Globus pallidus (tissue), 1 donor: ENCODE measurements at regions not wholly inside any gene's neighbourhood (a gene's known extent, or its start where the extent isn't known, plus 50 kb on each side); places are given as distances from the start of the nearest gene placed in this dataset.

Experiments
- DNase-seq: peaks from one replicate; pipeline ENCODE4 v3.0.0-alpha.2; 2015; ENCODE audit warnings: low spot score

DNA sequence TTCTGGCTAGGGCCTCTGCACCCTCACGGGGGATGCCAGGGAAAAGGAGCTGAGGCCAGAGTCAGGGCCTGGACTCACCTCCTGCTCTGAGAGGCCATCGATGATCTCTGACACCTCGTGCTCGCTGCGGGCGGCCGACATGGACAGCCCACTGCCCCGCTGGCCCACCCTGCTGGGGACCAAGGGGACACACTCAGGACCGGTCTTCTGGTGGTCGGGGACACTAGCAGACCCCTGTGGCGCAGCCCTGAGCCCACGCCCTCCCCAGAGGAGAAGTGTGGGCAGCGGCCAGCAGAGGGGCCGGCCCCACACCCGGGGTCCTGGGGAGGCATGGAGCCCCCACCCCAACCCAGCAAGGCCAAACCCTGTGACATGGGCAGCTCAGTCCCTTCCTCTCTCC lies 134.6 kb downstream of the RFLNA start:
- no peak for DNase-seq

DNA sequence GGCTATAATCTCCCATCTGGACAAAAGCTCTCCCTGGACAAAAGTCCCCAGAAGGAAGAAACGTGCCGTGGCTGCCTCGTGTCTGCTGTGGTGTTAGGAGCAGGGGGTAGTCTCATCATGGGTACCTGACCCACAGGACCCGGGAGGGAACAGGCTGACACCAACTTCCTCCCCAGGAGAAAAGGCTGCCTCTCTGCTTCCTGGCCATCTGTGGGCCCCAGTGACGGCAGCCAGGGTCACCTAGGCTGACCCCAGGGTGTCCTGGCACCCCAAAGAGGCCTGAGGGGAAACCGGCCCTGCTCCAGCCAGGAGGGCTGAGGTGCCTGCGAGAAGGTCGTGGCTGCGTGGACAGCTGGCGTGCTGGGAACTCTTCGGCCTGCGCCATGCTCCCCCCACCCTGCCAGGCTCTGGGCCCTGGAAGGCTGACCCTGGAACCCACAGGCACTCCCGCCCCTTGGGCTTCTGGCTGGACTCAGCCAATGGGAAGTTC lies 133.9 kb downstream of the RFLNA start:
- no peak for DNase-seq

GRCh38 chr12:124428136-124428791 lies 133.4 kb downstream of the RFLNA start:
- no peak for DNase-seq

DNA sequence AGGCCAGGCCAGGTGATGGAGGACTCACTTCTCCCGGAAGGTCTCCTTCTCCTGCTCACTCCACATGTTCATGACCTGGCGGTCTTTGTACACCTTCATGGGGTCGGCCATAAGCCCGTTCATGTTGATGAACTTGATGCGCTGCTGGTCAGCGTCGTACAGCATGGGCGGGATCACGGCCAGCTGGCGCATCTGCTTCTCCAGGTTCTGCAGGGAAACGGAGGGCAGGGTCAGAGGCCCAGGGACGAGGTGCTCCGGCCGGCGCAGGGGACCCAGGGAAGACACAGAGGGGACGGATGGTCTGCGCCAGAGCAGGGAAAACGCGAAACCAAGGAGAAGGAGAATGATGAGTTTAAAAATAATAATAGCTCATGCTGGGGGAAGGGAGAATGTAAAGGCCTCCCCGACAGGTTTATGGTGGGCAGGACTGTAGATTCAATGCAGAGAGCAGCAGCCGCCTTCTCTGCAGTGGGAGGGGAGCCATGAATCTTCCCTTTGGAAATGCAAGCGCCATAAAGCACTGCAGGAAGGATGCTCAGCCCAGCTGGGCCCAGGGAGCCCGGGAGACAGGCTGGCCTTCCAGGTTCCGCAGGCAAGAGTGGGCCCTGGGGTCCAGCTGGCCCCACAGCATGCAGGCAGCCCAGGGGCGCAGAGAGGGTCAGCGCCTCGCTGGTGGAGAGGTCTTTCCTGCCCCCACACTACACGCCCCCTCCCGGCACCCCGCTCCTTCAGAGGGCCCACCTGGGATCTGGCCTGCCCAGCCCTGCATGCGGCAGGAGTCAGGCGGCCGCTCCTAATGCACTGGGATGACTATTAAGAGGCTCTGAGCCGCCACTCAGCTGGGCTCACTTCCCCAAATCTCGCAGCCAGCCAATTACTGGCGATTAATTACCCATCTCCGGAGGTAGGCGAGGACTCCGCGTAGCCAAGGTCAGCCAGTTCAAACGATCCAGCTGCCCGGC lies 132.0 kb downstream of the RFLNA start:
- no peak for DNase-seq

DNA sequence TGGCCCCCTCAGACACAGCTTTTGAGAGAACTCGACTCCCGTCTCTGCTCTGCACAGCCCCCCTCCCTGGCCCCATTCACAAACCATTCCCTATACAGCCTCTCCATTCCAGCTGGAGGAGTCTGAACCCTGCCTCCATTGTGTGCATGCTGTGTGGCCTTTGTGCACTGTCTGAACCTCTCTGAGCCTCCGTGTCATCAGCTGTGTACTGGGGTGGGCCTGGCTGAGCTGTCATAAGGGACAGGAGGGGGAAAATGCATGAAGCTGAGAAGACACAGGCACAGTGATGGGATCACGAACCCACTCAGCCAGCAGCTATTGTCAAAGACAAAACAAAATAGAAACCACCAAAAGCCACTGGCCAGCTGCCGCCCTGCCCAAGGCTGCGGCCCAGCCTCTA lies 130.8 kb downstream of the RFLNA start:
- no peak for DNase-seq

DNA sequence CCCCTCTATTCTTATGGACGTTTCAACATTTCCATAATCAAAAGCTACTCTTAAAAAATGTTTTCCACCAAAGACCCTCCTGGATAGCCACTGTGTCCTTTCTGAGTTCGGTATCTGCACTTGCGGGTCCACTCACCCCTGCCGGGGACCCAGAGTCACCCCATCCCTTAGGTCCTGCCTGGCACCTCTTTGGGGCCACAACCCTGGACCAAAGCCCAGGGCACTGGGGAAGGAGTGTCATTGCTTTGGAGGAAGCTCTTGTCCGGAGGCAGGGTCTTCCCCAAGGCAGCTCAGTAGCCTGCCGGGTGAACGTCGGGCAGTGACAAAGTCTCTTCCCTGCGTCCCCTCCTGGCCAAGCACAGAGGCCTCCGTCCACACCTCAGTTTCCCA lies 129.6 kb downstream of the RFLNA start:
- no peak for DNase-seq

- no peak for DNase-seq
Observed at GRCh38 chr12:124423761-124424515, 129.0 kb downstream of the RFLNA start.

DNA sequence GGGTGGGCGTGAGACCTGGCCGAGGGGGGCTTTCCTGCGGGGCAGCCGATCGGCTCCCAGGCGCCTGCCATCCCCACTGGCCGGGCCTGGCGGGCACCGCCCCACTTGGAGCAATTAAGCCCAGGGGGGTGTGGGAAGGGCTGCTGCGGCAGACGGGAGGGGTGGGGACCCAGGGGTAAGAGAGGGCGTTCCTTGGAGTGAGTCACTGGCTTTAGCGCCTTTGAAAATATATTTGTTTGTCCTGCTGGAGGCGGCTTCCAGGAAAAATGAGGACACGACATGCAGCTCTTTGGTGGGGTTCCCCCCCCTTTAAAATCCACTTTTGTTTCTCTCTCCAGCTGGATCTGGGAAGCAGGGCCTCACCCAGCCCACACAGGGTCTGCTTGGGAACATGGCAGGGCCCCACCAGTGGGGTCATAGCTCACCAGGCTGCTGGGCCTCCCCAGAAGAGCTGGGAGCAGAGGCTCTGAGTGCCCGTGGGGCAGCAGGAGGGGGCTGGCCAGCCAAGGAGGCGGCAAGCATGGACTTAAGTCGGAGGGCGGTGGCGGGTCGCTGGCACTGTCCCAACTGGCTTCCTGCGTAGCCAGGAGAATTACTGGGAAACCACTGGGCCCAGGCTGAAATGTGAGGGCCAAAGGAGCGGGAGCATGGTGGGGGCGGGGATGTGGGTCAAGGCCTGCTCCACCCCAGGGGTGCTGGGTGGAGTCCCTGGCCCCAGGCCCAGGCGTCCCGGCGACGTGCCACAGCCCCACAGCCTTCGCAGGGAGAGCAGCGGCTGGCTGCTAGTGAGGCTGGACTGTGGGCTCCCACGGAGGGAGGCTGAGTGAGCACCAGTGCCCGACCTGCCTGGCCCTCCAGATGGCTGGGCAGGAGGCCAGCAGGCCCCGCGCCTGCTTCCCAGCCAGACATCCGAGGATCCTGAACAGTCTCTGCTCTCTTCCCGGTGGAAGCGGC lies 128.0 kb downstream of the RFLNA start:
- peak; percentile 85 for DNase-seq

GRCh38 chr12:124422142-124422569 lies 127.3 kb downstream of the RFLNA start:
- DNase-seq, result no peak

- peak; percentile 68 for DNase-seq
Observed at GRCh38 chr12:124420996-124421674, 126.2 kb downstream of the RFLNA start.

GRCh38 chr12:124420041-124420995 lies 125.4 kb downstream of the RFLNA start:
- peak; percentile 33 for DNase-seq

GRCh38 chr12:124419292-124420040 lies 124.6 kb downstream of the RFLNA start:
- DNase-seq, result no peak

DNA sequence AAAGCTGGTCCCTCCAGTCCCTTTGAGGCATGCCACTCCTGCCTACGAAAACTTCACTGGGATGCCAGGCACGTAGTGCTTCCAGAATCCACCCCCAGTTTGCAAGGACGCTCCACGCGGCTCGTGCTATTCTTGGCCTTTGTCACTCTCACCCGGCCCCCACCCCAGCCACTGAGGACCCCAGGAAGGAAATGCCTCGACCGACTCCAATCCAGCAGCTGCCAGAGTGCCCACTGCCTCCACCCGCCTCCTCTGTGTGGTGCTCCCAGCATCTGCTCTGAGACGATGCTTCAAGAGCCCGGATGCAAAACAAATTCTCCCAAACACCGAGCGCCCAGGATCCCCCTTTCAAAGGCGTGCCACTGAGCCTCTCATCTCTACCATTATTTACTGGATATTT lies 123.9 kb downstream of the RFLNA start:
- DNase-seq, result peak; percentile 30

DNA sequence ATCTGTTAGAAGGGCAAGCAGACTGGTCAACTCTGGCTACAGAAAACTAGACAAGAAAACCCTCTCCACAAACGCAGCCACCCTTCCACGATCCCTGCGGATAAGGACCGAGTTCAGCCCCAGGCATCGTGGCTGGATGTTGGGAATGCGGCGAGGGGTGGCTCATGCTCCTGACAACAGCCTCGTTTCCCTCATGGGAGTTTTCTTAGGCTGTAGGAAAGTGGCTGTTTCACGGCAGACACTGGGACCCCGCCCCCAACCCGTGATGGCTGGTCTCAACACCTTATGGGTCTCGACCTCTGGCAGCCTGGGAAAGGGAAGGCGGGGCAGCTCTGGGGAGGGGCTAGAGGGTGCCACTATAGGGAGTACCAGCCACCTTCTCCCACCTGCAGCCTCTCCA lies 123.3 kb downstream of the RFLNA start:
- DNase-seq, result no peak

GRCh38 chr12:124416516-124417395 lies 121.9 kb downstream of the RFLNA start:
- DNase-seq, result no peak

GRCh38 chr12:124415064-124415463 lies 120.2 kb downstream of the RFLNA start:
- no peak for DNase-seq

DNA sequence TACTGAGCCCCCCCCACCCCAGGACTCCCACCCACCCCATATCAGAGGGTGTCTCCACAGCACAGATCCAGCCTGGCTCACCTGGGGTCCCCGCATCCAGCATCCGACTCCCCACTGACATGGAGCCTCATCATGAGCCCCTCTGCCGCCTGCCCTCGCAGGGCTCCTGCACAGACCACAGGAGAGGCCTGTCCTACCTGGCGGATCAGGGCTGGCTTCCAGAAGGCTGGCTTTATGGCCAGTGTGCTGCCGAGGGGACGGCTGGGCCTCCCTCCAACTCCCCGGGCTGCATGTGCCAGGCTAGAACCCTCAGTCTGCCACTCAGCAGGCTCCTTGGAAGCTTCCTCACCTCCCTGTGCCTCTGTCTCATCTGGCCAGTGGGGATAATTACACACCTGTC lies 119.0 kb downstream of the RFLNA start:
- no peak for DNase-seq

DNA sequence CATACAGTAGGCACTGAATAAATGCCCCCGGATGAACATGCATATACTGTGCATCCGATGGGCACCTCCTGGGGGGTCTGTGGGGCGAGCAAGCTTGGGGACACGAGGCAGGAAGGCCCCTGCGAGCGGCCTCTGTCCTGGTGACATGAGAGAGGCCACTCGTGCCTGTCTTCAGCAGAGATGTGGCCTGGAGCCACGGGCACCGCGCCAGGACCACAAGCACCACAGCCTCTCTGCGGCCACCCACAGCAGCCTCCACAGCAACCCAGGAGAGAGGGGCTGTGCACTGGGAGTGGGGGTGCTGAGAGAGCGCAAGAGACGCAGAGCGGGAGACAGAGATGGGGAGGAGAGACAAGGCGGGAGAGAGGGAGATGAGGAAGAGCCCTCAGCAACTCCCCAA lies 118.5 kb downstream of the RFLNA start:
- peak; percentile 79 for DNase-seq
